GM21423 (cell line): ENCODE measurements at regions not wholly inside any gene's neighbourhood (a gene's known extent, or its start where the extent isn't known, plus 50 kb on each side); places are given as distances from the start of the nearest gene placed in this dataset.

Source experiments
- ATAC-seq: cut with Tn5 transposase; IDR thresholded peaks from one replicate; pipeline ENCODE4 v1.9.1; 2021; ENCODE audit warnings: mild to moderate bottlenecking, moderate library complexity; ENCODE audit not compliant: unreplicated experiment

DNA sequence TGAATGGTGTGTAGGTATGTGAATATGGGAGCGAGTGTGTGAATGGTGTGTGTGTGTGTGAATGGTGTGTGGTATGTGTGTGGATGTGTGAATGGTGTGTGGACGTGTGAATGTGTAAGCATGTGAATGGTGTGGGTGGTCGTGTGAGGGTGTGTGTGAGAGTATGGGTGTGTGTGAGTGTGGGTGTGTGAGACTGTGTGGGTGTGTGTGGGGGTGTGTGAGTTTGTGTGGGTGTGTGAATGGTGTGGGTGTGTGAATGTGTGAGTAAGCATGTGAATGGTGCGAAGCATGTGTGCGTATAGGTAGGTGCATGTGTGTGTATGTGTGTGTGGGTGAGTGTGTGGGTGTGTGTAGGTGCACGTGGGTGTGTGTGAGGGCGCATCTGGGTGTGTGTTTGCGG is 160.7 kb upstream of the COBL start:
- ATAC-seq: no peak

DNA sequence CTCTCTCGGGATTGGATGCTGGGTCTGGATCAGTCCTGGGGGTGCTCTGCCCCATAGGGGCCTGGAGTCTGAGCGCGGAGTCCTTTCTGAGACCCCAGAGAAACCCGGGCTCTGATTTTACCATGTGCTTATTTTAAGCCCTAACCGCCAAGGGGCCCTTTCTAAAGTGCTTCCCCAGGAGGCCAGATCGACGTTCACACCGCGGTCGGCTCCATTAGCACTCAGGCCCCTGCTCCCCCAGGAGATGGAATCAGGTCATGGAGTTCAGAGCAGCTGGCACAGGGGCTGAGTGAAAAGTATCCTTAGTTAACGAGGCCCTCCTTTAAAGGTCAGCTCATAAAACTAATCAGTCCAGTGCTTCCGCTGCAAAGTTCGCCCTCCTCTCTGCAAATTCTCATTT is 159.4 kb upstream of the COBL start:
- no peak for ATAC-seq

DNA sequence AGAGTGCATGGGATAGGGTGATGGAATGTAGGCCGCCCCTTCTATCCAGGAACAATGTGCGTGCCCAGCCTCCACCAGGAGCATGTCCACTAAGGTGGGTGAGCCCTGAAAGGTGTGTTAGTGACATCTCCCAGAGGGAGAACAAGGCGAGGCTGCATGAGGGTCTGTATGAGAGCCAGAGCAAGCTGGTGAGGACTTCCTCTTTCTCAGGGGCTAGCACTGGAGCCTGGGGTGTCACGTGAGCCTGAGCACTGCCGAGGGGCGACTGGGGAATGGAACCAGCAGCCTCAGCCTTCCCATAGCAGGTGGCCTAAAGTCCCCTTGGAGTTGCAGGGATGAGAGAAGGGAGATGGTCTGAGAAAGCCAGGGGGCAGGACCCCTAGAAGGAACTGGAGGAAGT is 156.3 kb upstream of the COBL start:
- no peak for ATAC-seq

DNA sequence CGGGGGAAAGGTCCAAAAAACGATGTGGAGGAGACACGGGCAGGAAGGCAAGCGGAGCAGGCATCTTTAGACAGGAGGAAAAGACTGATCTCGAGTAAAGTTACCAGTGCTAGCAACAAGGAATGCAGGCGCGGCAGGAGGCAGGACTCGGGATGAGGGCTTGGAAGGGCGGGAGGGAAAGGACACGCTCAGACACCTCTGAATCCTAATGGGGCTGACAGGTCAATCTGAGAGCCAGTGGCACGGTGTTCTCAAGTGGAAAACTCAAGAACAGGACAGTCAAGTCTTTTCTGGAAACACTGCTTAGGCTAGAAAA is 155.3 kb upstream of the COBL start:
- ATAC-seq: no peak

DNA sequence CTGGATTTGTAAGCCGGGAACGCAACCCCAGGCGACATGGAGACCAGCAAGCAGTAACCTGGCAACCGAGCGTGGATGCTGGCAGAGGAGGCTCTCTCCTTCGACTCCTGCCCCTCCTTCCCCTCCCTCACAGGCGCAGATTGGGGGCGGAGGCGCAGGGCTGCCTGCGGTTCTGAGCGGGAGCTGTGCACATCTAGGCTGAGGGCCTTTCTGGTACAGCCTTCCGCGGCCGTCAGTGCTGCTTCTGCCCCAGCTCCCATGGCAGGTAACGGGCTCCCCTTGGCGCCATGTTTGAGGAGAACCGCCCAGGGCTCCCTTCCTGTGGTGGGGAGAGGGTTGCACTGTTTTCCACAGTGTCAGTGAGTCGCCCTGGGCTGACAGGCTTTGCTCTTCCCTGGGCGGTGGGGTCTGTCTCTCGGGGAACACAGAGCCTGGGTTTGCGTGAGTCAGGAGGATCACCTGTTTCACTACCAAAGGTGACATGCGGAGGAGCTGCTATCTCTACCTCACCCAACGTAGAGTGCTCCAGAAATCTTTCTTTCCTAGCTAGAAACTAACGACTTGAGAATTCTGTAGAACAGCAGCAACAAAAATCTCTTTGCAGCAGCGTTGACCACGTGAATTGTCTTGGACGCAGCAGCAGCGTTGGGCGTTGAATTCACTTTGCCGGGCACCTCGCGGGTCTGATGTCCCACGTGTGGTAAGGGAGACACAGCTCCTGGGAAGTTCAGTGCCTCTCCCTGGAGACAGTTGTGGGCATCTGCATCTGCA is 154.8 kb upstream of the COBL start:
- no peak for ATAC-seq

DNA sequence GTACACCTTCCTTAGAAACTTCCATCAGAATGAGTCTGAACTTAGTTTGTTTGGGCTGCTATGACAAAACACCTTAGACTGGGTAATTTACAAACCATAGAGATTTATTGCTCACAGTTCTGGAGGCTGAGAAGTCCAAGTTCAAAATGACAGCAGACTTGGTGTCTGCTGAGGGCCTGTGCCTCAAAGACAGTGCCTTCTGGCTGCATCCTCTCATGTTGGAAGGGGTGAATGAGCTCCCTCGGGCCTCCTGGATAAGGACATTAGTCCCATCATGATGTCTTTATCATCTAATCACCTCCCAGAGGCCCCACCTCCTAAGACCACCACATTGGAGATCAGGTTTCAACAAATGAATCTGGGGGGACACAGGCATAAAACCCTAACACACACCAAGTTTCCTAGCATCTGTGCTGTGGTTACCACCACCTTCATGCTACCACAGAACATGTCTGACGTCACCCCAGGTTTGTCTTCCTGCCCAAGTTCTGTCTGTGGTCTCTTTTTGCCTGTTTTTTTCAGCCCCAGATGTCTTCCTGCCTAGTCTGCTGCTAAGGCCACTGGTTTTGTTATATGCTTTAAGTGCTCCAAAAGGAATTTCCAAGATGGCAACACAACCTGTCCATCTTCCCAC is 150.9 kb upstream of the COBL start:
- no peak for ATAC-seq

DNA sequence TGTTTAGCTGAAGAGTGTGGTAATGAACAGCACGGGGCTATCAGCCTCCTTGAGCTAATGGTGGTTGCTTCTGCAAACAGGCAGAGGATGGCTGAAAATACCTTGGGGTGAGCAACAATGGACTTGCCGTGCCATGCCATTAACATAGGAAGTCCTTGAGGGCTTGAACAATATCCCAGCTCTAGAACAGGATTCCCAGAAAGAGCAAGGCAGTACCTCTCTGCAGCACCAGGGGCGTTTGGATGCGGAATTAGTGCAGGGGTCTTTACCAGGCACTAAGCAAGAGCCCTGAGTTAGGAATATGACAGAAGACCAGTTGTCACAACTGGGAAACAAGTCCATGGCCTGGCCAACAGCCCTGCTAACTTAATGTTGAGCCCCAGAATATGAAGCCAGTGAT is 143.2 kb upstream of the COBL start:
- ATAC-seq: no peak

DNA sequence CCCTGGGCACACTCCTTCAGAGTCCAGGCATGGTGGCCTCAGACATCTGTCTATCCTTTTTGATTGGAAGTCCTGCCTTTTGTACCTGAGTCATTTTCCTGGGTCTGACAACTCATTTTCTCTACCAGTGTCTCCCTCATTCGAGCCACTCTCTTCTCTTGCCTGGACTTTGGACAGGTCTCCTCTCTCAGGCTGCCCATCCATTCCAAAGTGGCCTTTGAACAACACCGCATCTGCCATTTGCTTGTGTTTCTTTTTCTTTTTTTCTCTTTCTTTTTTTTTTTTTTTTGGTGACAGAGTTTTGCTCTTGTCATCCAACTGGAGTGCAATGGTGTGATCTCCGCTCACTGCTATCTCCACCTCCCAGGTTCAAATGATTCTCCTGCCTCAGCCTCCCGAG is 142.1 kb upstream of the COBL start:
- ATAC-seq: no peak

DNA sequence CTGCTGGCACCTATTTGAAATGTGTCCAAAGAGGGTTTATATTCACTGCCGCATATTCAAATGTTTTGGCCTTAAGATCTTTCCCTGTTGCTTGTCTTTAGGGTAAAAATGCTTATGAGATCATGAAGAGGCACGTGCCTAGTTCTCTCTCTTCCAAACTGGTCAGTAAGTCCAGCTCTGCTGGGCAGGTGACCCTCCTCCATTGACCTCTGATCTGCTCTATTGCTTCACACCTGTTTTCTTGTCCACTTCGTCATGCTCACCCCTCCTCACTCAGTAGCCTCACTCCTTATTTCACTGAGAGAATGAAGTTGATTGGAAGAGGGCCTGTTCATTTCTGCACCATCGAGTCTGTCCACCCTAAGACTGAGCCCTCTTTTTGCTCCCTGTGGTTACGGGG is 140.5 kb upstream of the COBL start:
- ATAC-seq: no peak

DNA sequence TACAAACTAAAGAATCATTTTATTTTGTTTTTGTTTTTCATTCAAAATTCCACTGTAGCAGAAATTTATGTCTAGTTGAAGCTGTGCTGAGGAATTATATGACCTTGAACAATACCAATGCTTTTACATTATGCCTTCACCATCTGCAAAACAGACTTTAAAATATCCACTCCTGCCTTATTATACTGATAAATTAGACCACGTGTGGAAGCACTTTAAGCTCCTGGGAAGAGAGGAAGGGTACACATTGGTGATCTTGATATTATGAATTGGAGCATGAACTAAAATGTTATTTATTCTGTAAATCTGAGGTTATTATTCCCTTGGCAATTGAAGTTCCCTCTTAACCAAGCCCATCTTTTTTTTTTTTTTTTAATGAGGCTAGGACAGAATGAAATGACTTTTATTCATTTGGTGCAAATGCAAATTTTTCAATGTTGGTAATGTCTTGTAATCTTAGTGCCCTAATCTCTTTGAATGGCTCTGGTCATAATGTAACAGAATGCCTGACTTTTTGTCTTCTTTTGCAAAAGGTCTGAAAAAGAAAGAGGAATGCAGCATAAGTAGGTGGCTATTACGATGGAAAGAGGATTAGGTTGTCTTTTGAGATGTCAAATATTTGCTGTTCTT is 139.9 kb upstream of the COBL start:
- ATAC-seq: no peak

DNA sequence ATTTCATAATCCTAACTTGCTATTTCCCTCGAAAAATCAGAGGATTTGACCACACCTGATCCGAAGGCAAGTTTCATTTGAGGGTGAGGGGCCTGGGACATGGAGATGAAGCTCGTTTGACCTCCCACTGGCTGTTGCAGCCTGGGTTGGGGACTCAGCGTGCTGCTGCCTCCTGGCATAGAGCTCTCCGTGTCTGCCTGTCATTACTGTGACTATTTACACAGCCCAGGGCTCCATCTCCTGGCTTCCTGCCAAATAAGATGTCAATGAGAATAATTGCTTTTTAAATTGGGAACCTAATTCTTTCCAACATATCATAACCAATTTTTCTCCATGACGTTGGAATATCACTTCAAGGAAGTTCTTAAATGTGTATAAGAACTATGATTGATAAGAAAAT is 139.3 kb upstream of the COBL start:
- no peak for ATAC-seq

DNA sequence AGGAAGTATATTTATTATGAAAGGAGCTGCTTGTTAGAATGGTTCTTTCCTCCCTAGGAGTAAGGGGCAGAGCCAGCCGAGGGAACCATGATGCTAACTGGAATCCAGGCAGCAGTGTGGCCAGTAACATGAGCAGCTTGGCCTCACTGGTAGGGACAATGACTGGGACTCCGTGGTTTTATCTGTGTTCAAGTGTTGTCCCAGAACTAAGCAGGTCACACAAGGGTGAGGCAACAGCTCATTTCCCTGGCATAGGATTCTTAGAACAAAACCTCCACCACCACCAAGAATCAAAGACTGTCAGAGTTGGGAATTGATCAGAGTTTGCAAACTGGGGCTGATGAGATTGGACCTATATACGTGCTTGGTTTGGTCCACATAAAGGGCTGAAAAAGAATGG is 138.9 kb upstream of the COBL start:
- no peak for ATAC-seq

DNA sequence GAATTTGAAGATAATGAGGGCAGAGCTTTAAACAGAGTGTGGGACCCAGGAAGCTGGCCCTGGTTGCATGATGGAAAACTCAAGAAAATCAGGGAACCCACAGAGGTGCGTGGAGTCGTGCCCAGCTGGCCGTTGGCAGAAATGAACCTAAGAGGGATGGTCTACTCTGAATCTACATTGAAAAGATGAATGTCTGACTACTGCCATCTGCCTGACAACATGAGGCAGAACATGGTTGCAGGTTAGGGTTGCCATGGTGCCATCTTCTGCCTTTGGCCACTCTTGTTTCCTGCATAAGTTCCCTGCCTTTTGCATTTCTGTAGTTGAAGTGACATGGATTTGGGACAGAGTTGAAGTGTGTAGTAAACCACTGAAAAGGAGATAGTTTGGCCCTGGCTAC is 138.5 kb upstream of the COBL start:
- ATAC-seq: no peak

DNA sequence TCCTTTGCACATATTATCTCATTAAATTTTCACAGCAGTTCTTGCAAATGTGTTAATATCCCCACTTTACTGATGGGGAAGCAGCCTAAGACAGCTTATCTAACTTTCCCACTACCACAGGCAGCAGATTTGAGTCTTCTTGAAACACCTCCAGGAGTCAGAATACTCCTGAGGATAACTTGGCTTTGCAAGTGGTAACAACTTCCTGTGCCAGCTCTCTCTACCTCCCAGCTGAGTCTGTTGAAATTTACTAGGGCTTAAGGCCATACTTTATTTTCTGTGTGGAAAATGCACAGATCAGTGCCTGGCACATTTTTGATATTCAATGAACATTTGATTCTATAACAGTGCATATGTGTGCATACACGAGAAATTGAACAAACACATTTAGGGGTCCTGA is 136.1 kb upstream of the COBL start:
- ATAC-seq: no peak

DNA sequence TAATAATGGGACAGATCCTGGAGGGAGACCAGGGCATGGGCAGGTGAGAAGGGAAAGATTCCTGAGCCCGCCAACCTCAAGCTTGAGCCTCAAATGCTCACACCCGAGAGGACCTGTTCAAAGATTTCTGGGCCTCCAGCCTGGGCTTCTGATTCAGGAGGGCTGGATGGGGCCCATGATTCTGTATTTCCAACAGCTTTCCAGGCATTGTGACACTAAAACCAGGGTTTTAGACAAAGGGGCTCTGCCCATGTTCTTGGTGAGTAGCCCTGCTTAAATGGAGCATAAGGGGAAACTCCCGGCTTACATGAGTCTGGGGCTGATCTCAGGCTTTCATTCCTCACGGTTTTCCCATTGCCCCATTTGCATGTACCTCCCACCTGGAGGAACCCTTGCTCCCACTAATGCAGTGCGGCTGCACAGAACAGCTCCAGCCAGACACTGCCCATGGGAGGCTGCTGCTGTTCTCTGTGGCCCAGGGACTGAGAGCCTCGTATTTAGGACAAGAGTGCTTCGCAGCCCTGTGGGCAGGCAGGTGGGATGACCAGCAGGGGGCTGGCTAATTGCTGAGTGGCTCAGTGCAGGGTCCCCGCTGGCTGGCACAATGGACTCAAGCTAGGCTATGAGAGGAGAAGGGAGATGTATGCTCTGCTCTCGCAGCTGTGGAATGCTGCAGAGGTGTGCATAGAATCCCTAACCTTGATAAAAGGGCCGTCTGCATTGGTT is 135.3 kb upstream of the COBL start:
- no peak for ATAC-seq

DNA sequence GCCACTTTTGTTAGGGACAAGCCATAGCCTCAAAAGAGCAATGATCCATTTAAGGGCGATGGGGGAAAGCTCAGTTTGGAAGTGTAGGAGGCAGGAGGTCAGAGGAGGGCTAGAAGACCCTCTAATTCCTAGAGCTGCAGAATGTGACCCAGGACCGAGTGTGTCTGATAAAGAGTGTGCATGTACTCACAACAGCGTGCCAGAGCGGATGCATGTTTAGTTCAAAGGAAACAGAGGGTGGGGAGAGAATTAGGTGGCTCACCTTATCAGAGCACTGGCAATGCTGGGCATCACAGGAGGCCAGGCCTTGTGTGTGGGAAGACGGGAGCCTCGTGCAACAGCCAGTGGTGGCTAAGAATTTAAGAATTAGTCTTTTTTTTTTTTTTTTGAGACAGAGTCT is 133.9 kb upstream of the COBL start:
- ATAC-seq: no peak

DNA sequence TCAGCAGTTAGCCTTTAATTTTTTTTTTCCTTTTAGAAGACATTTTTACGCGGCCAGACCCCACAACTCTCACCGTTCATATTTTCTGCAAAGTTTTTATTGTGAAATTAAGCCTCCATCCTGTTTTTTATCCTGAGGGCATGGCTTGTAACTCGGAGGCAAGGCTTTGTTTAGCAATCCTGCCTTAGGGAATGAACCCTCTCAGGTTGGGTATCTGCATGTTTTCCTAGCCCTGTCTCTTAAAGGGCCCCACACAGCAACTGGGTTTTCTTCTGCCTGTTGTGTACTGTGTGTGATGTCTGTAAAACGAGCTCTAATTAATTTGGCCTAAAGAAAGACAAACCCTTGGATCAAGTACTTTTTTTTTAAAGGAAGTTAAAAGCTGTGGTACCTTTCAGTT is 130.2 kb upstream of the COBL start:
- no peak for ATAC-seq

DNA sequence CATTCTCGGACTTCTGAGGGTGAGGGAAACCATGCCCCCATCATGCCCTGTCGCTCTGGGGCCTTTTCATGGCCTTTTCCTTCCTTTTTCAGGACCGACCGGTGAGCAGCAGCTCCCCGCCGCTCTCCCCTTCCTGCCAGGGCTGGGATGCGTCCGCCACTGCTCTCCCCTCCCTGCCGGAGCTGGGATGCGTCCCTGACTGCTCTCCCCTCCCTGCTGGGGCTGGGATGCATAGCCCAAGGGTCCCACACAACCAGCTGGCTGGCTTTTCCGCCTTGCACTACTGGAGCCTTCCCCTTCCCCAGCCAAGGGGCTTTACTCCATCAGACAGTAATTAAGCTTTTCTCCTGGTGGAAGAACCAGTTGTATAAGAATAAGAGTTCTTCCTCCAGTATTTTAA is 129.7 kb upstream of the COBL start:
- no peak for ATAC-seq

DNA sequence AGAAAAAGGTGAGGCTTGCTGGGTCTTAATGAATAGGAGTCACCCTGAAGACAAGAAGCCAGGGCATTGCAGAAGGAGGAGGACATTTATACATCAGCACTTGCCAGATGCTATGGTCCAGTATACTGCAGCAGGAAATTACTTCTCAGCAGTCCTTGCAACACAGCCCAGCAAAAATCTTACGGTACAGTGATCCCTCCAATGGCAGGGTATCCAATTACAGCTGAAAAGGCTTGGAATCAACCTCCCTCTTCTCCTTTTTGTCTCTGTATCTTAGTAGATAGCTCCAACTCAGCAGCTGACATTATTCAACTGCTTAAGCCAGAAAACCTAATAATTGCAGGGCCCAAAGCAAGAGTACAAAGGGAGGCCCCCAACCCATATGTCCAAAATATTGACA is 128.3 kb upstream of the COBL start:
- no peak for ATAC-seq

DNA sequence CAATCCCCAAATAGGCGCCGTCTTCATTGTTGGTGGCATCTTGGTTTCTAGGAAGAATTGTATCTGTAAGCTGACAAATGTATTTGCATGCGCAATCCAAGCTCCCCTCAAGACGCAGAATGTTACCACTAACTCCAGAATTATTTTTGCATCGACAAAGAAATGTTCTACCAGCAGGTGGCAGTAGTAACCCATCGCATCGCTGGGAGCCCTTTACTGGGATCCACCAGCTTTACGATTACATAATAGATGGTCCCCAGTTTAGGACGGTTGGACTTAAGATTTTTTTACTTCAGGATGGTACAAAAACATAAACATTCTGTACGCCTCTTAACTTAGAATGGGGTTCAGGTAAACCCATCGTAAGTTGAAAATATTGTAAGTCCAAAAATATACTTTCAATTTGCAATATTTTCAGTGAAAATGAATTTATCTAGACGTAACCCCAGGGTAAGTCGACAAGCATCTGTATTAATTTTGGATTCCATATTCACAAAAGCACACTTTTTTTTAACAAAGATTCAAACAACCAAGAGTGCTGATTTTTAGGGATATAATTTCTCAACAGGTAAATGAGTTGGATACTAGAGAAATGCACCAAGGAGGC is 114.0 kb upstream of the COBL start:
- ATAC-seq: no peak

DNA sequence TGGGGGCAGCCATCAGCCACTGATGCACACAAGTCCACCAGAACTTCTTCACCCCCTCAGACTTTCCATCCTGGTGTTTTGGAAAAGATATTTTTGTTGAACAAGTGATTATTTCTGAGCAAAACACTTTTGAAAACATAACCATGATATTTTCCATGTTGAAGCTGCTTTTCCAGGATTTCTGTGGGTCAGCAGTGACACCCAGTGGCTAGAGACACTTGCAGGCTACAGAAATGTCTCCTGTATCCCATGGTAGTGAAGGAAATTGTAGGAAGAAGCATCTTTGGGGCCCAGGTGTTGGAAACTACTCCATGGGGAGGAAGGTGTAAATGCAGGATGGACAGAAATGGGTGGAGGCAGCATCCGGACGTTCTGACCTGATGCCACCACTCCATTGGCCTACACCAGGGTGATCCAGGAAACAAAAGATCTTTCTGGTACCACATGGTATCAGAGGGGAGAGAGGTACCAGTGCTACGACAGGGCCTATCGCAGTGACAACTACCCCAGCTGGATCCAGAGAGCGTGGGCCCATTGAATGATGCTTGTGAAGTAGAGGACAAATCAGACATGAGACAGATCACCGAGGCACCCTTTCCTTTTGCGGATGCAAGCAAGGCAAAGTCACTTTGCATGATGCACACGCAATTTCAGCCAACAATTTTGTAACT is 111.7 kb upstream of the COBL start:
- no peak for ATAC-seq
